GM12878 (cell line): ENCODE measurements at regions not wholly inside any gene's neighbourhood (a gene's known extent, or its start where the extent isn't known, plus 50 kb on each side); places are given as distances from the start of the nearest gene placed in this dataset.

Experiments used
- ATF7 ChIP-seq: fragments of 450-650 bp; IDR thresholded peaks from 2 replicates; pipeline ENCODE4 v1.6.1; 2016; ENCODE audit warnings: low read depth, mild to moderate bottlenecking
- BACH1 ChIP-seq: fragments of 450-650 bp; IDR thresholded peaks from 2 replicates; pipeline ENCODE4 v1.6.1; 2017; ENCODE audit warnings: mild to moderate bottlenecking, borderline replicate concordance
- CBX3 ChIP-seq: fragments of 200-600 bp; sonication (generic); IDR thresholded peaks from 2 replicates; pipeline ENCODE4 v1.6.1; 2016; ENCODE audit warnings: low read depth, borderline replicate concordance
- FOXM1 ChIP-seq: IDR thresholded peaks from 2 replicates; pipeline ENCODE4 v1.6.1; 2012; ENCODE audit warnings: low read depth, mild to moderate bottlenecking, inconsistent platforms, low read length, moderate library complexity
- MYC ChIP-seq: IDR thresholded peaks from 2 replicates; pipeline ENCODE4 v1.6.1; 2011; ENCODE audit warnings: mild to moderate bottlenecking, low read length, moderate library complexity, inconsistent platforms; ENCODE audit not compliant: insufficient read depth, insufficient replicate concordance, insufficient read length, severe bottlenecking
- SMARCA5 ChIP-seq: fragments of 450-650 bp; IDR thresholded peaks from 2 replicates; pipeline ENCODE4 v1.6.1; 2017; ENCODE audit warnings: mild to moderate bottlenecking
- TCF12 ChIP-seq: IDR thresholded peaks from 2 replicates; pipeline ENCODE4 v1.6.1; 2011; ENCODE audit warnings: low read depth, mild to moderate bottlenecking, low read length
- TF ChIP-seq, protein P1 (sequence below): fragments of 150-350 bp; IDR thresholded peaks from 2 replicates; pipeline ENCODE4 v1.6.1; 2014; ENCODE audit warnings: mild to moderate bottlenecking, low read depth, low read length
- TF ChIP-seq, protein P2 (sequence below): fragments of 450-650 bp; IDR thresholded peaks from 2 replicates; pipeline ENCODE4 v1.6.1; 2017; ENCODE audit warnings: low read depth, mild to moderate bottlenecking, moderate library complexity
- TF ChIP-seq, protein P3 (sequence below): fragments of 450-650 bp; conservative IDR thresholded peaks from 2 replicates; pipeline ENCODE4 v1.6.1; 2017; ENCODE audit warnings: mild to moderate bottlenecking, moderate library complexity

DNA sequence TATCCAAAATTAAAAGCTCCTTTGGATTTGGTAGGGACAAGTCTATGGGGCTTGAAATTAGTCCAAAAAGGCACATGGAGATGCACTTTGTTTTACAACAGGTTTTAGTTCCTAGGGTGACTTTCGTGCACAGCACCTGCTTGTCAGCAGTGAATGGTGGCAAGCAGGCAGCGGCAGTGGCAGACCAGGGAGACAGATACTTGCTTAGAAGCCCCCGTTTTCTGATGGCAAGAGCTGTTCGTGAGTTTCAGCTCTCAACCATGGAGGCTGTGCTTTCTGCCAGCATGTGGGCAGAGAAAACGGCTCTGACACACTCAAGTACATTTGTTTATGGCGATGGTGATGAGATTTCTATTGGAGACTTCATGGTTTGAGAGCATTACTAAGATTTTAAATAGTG is 61.7 kb upstream of the SHH start (continued):
- TF ChIP-seq, protein P1, sequence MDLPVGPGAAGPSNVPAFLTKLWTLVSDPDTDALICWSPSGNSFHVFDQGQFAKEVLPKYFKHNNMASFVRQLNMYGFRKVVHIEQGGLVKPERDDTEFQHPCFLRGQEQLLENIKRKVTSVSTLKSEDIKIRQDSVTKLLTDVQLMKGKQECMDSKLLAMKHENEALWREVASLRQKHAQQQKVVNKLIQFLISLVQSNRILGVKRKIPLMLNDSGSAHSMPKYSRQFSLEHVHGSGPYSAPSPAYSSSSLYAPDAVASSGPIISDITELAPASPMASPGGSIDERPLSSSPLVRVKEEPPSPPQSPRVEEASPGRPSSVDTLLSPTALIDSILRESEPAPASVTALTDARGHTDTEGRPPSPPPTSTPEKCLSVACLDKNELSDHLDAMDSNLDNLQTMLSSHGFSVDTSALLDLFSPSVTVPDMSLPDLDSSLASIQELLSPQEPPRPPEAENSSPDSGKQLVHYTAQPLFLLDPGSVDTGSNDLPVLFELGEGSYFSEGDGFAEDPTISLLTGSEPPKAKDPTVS, result no peak
- TF ChIP-seq BACH1, result no peak
- no peak for TF ChIP-seq CBX3
- TF ChIP-seq TCF12, result no peak
- TF ChIP-seq, protein P2, sequence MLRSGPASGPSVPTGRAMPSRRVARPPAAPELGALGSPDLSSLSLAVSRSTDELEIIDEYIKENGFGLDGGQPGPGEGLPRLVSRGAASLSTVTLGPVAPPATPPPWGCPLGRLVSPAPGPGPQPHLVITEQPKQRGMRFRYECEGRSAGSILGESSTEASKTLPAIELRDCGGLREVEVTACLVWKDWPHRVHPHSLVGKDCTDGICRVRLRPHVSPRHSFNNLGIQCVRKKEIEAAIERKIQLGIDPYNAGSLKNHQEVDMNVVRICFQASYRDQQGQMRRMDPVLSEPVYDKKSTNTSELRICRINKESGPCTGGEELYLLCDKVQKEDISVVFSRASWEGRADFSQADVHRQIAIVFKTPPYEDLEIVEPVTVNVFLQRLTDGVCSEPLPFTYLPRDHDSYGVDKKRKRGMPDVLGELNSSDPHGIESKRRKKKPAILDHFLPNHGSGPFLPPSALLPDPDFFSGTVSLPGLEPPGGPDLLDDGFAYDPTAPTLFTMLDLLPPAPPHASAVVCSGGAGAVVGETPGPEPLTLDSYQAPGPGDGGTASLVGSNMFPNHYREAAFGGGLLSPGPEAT, result no peak
- no peak for TF ChIP-seq MYC
- TF ChIP-seq, protein P3, sequence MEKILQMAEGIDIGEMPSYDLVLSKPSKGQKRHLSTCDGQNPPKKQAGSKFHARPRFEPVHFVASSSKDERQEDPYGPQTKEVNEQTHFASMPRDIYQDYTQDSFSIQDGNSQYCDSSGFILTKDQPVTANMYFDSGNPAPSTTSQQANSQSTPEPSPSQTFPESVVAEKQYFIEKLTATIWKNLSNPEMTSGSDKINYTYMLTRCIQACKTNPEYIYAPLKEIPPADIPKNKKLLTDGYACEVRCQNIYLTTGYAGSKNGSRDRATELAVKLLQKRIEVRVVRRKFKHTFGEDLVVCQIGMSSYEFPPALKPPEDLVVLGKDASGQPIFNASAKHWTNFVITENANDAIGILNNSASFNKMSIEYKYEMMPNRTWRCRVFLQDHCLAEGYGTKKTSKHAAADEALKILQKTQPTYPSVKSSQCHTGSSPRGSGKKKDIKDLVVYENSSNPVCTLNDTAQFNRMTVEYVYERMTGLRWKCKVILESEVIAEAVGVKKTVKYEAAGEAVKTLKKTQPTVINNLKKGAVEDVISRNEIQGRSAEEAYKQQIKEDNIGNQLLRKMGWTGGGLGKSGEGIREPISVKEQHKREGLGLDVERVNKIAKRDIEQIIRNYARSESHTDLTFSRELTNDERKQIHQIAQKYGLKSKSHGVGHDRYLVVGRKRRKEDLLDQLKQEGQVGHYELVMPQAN, result no peak
- TF ChIP-seq FOXM1, result no peak
- TF ChIP-seq SMARCA5, result no peak
- no peak for TF ChIP-seq ATF7
